HFFc6 (cell line): ENCODE measurements at regions not wholly inside any gene's neighbourhood (a gene's known extent, or its start where the extent isn't known, plus 50 kb on each side); places are given as distances from the start of the nearest gene placed in this dataset.

Experiments used
- DNase-seq: peaks from one replicate; pipeline ENCODE4 v3.0.0-alpha.2; 2018
- H3K27ac Mint-ChIP-seq: 2 replicates; pipeline ENCODE4 v1.8.0; 2020; ENCODE audit warnings: mild to moderate bottlenecking, mixed read lengths
- H3K27me3 Mint-ChIP-seq: 2 replicates; pipeline ENCODE4 v1.8.0; 2021; ENCODE audit warnings: mild to moderate bottlenecking, moderate library complexity, mixed read lengths; ENCODE audit not compliant: insufficient read depth
- H3K36me3 Mint-ChIP-seq: 2 replicates; pipeline ENCODE4 v1.8.0; 2021; ENCODE audit warnings: low read depth, mixed read lengths
- H3K4me1 Mint-ChIP-seq: 2 replicates; pipeline ENCODE4 v1.8.0; 2020; ENCODE audit warnings: low read depth, mixed read lengths
- H3K4me3 Mint-ChIP-seq: 2 replicates; pipeline ENCODE4 v1.8.0; 2020; ENCODE audit warnings: mild to moderate bottlenecking, moderate library complexity, mixed read lengths
- H3K9me3 Mint-ChIP-seq: 2 replicates; pipeline ENCODE4 v1.8.0; 2020; ENCODE audit warnings: mild to moderate bottlenecking, mixed read lengths
- CTCF ChIP-seq: fragments of 200-600 bp; sonication (generic); IDR thresholded peaks from 2 replicates; pipeline ENCODE4 v1.5.0; 2021; ENCODE audit warnings: antibody characterized with exemption, mild to moderate bottlenecking

DNA sequence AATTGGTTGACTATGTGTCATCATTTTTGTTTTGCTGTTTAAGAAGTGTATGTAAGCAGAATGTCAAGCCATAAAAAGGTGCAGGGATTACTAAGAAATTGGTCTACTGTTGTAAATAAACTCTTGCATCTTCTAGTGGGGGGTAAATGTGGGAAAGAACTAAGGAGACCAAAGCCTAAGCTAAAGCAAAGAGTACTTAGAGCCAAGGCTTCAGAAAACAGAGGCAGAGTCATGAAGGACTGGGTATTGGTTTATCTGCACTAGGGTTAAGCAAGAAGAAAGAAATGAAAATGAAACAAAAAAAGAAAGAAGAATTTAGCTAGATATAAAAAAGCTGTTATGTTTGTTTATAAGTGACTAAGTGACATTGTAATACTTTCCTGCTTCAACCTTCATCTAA lies 628.1 kb downstream of the METTL15 start:
- TF ChIP-seq CTCF, result no peak
- peak overlapping the region; percentile 39; the same call in 1 of the 2 replicates for H3K4me3 Mint-ChIP-seq
- no peak for DNase-seq
- peaks cover 90% of the 10 kb centered on the region for H3K4me1 Mint-ChIP-seq
- peaks cover 2% of the 10 kb centered on the region; the same call in 1 of the 2 replicates for H3K27me3 Mint-ChIP-seq
- H3K36me3 Mint-ChIP-seq, result peaks cover 17% of the 10 kb centered on the region
- H3K9me3 Mint-ChIP-seq, result no peaks in the 10 kb centered on the region
- peak overlapping the region; percentile 1; the same call in 1 of the 2 replicates for H3K27ac Mint-ChIP-seq

DNA sequence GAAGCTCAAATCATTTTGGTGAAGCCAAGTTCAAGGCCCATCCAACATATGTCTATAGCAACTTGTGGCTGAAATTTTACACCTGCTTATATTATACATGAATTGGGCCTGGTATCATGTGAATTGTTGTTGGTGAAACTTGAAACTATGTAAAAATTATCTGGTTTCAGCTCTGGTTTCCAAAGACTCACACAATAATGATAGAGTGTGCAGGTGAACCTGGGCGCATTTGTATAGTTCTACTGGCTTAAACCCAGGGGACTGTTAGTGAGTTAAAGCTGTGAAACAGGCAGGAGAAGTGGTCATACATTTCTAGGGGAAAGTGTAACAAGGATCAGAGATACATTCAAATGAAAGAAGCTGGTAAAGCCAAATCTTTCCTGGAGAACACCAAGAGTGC lies 627.3 kb downstream of the METTL15 start:
- Mint-ChIP-seq H3K27me3 (peaks cover 2% of the 10 kb centered on the region; the same call in 1 of the 2 replicates), H3K4me1 (peaks cover 90% of the 10 kb centered on the region), H3K27ac (no peak overlapping the region), H3K4me3 (no peak overlapping the region), H3K36me3 (peaks cover 17% of the 10 kb centered on the region), H3K9me3 (no peaks in the 10 kb centered on the region)
- no peak for TF ChIP-seq CTCF
- no peak for DNase-seq

DNA sequence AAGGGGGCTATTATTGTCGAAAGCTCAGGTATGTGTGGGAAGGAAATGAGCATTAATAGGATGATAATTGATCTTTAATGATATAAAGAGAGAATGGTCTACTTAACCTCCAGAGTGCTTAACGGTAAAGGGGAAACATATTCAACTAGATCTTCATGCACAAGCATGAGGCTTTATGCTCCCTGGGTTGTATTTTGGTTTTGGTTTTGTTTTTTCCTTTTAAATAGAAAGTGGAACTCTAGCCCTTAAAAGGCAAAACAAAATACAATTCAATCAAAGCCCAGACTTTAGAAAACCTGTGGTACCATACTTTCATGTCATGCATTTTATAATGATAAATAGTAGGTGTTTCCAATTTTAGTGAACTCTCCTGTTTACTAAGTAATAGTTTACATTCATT lies 622.7 kb downstream of the METTL15 start:
- Mint-ChIP-seq H3K27me3 (peaks cover 2% of the 10 kb centered on the region; the same call in 1 of the 2 replicates), H3K4me3 (peak overlapping the region; percentile 40), H3K4me1 (peaks cover 92% of the 10 kb centered on the region), H3K36me3 (peaks cover 17% of the 10 kb centered on the region), H3K27ac (no peak overlapping the region; the same call in 1 of the 2 replicates), H3K9me3 (no peaks in the 10 kb centered on the region)
- DNase-seq, result no peak
- no peak for TF ChIP-seq CTCF

- Mint-ChIP-seq H3K4me1 (peaks cover 88% of the 10 kb centered on the region), H3K9me3 (no peaks in the 10 kb centered on the region), H3K4me3 (peak overlapping the region; percentile 40), H3K27ac (no peak overlapping the region; the same call in 1 of the 2 replicates), H3K36me3 (peaks cover 17% of the 10 kb centered on the region), H3K27me3 (peaks cover 2% of the 10 kb centered on the region; the same call in 1 of the 2 replicates)
- TF ChIP-seq CTCF, result no peak
- peak; percentile 71 for DNase-seq
Observed at GRCh38 chr11:28730336-28730735, 622.1 kb downstream of the METTL15 start.

DNA sequence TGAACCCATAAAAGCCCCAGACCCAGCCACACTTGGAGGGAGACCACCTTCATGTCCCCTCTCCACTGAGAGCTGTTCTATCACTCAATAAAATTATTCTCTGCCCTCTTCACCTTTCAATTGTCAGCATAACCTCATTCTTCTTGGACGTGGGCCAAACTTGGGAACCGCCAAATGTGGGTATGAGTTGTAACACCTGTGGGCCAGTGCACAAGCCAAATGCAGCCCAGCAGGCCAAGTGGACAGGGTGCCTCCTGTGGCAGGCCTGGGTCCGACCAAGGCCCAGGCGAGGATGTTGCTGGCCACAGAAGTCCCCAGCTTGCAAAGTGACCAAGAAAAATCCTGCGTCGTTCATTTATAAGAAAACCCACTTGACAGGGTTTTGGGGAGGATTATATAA lies 621.2 kb downstream of the METTL15 start:
- peaks cover 79% of the 10 kb centered on the region for H3K4me1 Mint-ChIP-seq

More for the DNA sequence above, 621.2 kb downstream of the METTL15 start:
- Mint-ChIP-seq H3K27ac (no peak overlapping the region), H3K36me3 (peaks cover 15% of the 10 kb centered on the region), H3K27me3 (peaks cover 2% of the 10 kb centered on the region; the same call in 1 of the 2 replicates), H3K9me3 (no peaks in the 10 kb centered on the region), H3K4me3 (no peak overlapping the region)
- DNase-seq, result no peak
- no peak for TF ChIP-seq CTCF
